H1 (cell line): ENCODE measurements at regions not wholly inside any gene's neighbourhood (a gene's known extent, or its start where the extent isn't known, plus 50 kb on each side); places are given as distances from the start of the nearest gene placed in this dataset.

ENCODE experiments used
- BACH1 ChIP-seq: IDR thresholded peaks from 2 replicates; pipeline ENCODE4 v1.6.1; 2012; ENCODE audit warnings: low read length, improper control_type of control experiment
- CTBP2 ChIP-seq: IDR thresholded peaks from 2 replicates; pipeline ENCODE4 v1.7.0; 2011; ENCODE audit warnings: borderline replicate concordance, mild to moderate bottlenecking, moderate library complexity, mixed read lengths, low read length; ENCODE audit not compliant: insufficient read depth, insufficient read length

- TF ChIP-seq CTBP2 (no peak), BACH1 (no peak)
These were observed 502.2 kb upstream of the PRMT6 start (continued) for GRCh38 chr1:106554294-106554693.
